Inflammatory macrophage treated with lipopolysaccharide for 1 hour (primary cell): ENCODE measurements at regions not wholly inside any gene's neighbourhood (a gene's known extent, or its start where the extent isn't known, plus 50 kb on each side); places are given as distances from the start of the nearest gene placed in this dataset.
"Not testable (repeated sequence)": the region's sequence is repeated elsewhere in the genome, so short reads cannot be mapped to it uniquely, and the experiment has no call there.

ENCODE experiments used
- DNase-seq, 2 donors: peaks; one replicate each; pipeline ENCODE4 v3.0.0-alpha.2; 2020 to 2022

GRCh38 chr2:116776556-116776955 is 1037.9 kb upstream of the DDX18 start:
- DNase-seq, result no peak

GRCh38 chr2:116787848-116788247 is 1026.6 kb upstream of the DDX18 start:
- DNase-seq, result no peak

GRCh38 chr2:116802671-116803070 is 1011.8 kb upstream of the DDX18 start:
- DNase-seq, result no peak

- DNase-seq, result no peak
Measured at GRCh38 chr2:116804901-116805300, 1009.6 kb upstream of the DDX18 start.

- DNase-seq, result not testable (repeated sequence)
Measured at GRCh38 chr2:116806505-116806904, 1008.0 kb upstream of the DDX18 start.

GRCh38 chr2:116809109-116809508 is 1005.4 kb upstream of the DDX18 start:
- no peak for DNase-seq

GRCh38 chr2:116810071-116810470 is 1004.4 kb upstream of the DDX18 start:
- DNase-seq, result no peak

GRCh38 chr2:116810645-116811044 is 1003.8 kb upstream of the DDX18 start:
- no peak for DNase-seq

- no peak for DNase-seq
Measured at GRCh38 chr2:116819355-116819754, 995.1 kb upstream of the DDX18 start.

- DNase-seq, result no peak
Measured at GRCh38 chr2:116820986-116821385, 993.5 kb upstream of the DDX18 start.

- not testable (repeated sequence) for DNase-seq
Measured at GRCh38 chr2:116829543-116829942, 984.9 kb upstream of the DDX18 start.

- DNase-seq, result no peak
Measured at GRCh38 chr2:116832148-116832547, 982.3 kb upstream of the DDX18 start.

GRCh38 chr2:116833052-116833451 is 981.4 kb upstream of the DDX18 start:
- no peak for DNase-seq

- no peak for DNase-seq
Measured at GRCh38 chr2:116842164-116842563, 972.3 kb upstream of the DDX18 start.

- no peak for DNase-seq
Measured at GRCh38 chr2:116859708-116860107, 954.8 kb upstream of the DDX18 start.

- DNase-seq, result no peak
Measured at GRCh38 chr2:116874021-116874420, 940.5 kb upstream of the DDX18 start.

GRCh38 chr2:116877274-116877673 is 937.2 kb upstream of the DDX18 start:
- DNase-seq, result no peak

GRCh38 chr2:116877944-116878343 is 936.5 kb upstream of the DDX18 start:
- no peak for DNase-seq

- no peak for DNase-seq
Measured at GRCh38 chr2:116879650-116880160, 934.8 kb upstream of the DDX18 start.

- DNase-seq, result no peak
Measured at GRCh38 chr2:116891191-116891590, 923.3 kb upstream of the DDX18 start.

GRCh38 chr2:116911540-116911939 is 903.0 kb upstream of the DDX18 start:
- no peak for DNase-seq

GRCh38 chr2:116915673-116916072 is 898.8 kb upstream of the DDX18 start:
- no peak for DNase-seq

- DNase-seq, result no peak
Measured at GRCh38 chr2:116917196-116917595, 897.3 kb upstream of the DDX18 start.

- no peak for DNase-seq
Measured at GRCh38 chr2:116918574-116918973, 895.9 kb upstream of the DDX18 start.

- no peak for DNase-seq
Measured at GRCh38 chr2:116922414-116922813, 892.1 kb upstream of the DDX18 start.

GRCh38 chr2:116924509-116924908 is 890.0 kb upstream of the DDX18 start:
- DNase-seq, result no peak
